Neural progenitor cell (in vitro differentiated cells): ENCODE measurements at regions not wholly inside any gene's neighbourhood (a gene's known extent, or its start where the extent isn't known, plus 50 kb on each side); places are given as distances from the start of the nearest gene placed in this dataset.

Experiments used
- DNase-seq: peaks from one replicate; pipeline ENCODE4 v3.0.0-alpha.2; 2016; ENCODE audit warnings: low spot score
- H2AFZ ChIP-seq: fragments of 200-600 bp; sonication (generic); replicated peaks from 2 replicates; pipeline ENCODE4 v1.6.1; 2016; ENCODE audit warnings: antibody characterized with exemption
- H3F3A ChIP-seq: fragments of 200-600 bp; sonication (generic); 2 replicates; pipeline ENCODE4 v1.6.1; 2016; ENCODE audit warnings: antibody characterized with exemption, low read depth
- H3K27ac ChIP-seq: fragments of 200-600 bp; sonication (generic); 2 replicates; pipeline ENCODE4 v1.5.1; 2016; ENCODE audit warnings: mild to moderate bottlenecking
- H3K27me3 ChIP-seq: fragments of 200-600 bp; sonication (generic); 2 replicates; pipeline ENCODE4 v1.6.1; 2016; ENCODE audit warnings: mild to moderate bottlenecking, moderate library complexity
- H3K36me3 ChIP-seq: fragments of 200-600 bp; sonication (generic); 2 replicates; pipeline ENCODE4 v1.5.1; 2016
- H3K4me1 ChIP-seq: fragments of 200-600 bp; sonication (generic); 2 replicates; pipeline ENCODE4 v1.6.1; 2016; ENCODE audit warnings: mixed run types
- H3K4me2 ChIP-seq: fragments of 200-600 bp; sonication (generic); 2 replicates; pipeline ENCODE4 v1.6.1; 2016
- H3K4me3 ChIP-seq: fragments of 200-600 bp; sonication (generic); 2 replicates; pipeline ENCODE4 v1.5.1; 2016
- H3K79me2 ChIP-seq: fragments of 200-600 bp; sonication (generic); 2 replicates; pipeline ENCODE4 v1.6.1; 2016; ENCODE audit warnings: low read depth
- H3K9ac ChIP-seq: fragments of 200-600 bp; sonication (generic); 2 replicates; pipeline ENCODE4 v1.6.1; 2016
- H3K9me3 ChIP-seq: fragments of 200-600 bp; sonication (generic); 2 replicates; pipeline ENCODE4 v1.5.1; 2016; ENCODE audit warnings: low read depth
- H4K20me1 ChIP-seq: fragments of 200-600 bp; sonication (generic); 2 replicates; pipeline ENCODE4 v1.6.1; 2016; ENCODE audit warnings: low read depth
- H3K27ac Mint-ChIP-seq: 3 replicates; pipeline ENCODE4 v1.8.0; 2021; ENCODE audit warnings: mixed read lengths
- H3K27me3 Mint-ChIP-seq: 2 replicates; pipeline ENCODE4 v1.8.0; 2022; ENCODE audit warnings: low read depth, mild to moderate bottlenecking, inconsistent platforms, moderate library complexity, mixed read lengths; ENCODE audit not compliant: insufficient read depth
- H3K36me3 Mint-ChIP-seq: 3 replicates; pipeline ENCODE4 v1.8.0; 2021; ENCODE audit warnings: mixed read lengths
- H3K4me1 Mint-ChIP-seq: 3 replicates; pipeline ENCODE4 v1.8.0; 2021; ENCODE audit warnings: mixed read lengths
- H3K4me3 Mint-ChIP-seq: 3 replicates; pipeline ENCODE4 v1.8.0; 2021; ENCODE audit warnings: mild to moderate bottlenecking, moderate library complexity, mixed read lengths
- H3K9me3 Mint-ChIP-seq: 3 replicates; pipeline ENCODE4 v1.8.0; 2020; ENCODE audit warnings: mixed read lengths
- EZH2 ChIP-seq: fragments of 200-600 bp; sonication (generic); IDR thresholded peaks from 2 replicates; pipeline ENCODE4 v1.6.1; 2017; ENCODE audit warnings: antibody characterized with exemption, mild to moderate bottlenecking, moderate library complexity
- EZH2phosphoT487 ChIP-seq: fragments of 200-600 bp; sonication (generic); IDR thresholded peaks from 2 replicates; pipeline ENCODE4 v1.6.1; 2017; ENCODE audit warnings: antibody characterized with exemption
- TF ChIP-seq, protein P1 (sequence below): fragments of 200-600 bp; sonication (generic); IDR thresholded peaks from 2 replicates; pipeline ENCODE4 v1.5.1; 2017; ENCODE audit warnings: antibody characterized with exemption, mild to moderate bottlenecking

DNA sequence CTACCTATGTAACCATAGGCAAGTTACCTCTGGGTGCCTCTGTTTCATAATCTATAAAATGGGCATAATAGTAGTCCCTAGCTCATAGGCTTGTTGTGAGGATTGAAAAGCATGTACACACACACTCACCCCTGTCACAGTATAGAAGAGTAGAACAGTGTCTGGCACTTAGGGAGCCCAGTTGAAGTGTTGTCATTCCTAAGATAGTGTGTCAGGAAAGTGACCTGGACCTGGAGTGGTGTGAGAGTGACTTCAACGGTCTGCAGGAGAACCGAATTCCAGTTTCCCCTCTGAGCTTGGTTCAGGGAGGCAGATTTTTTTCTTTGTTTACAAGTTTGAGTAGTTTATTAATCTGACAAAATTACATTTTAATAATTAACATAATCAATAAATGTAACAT is 229.9 kb upstream of the MAP3K7 start:
- peaks cover 10% of the 10 kb centered on the region for H3F3A ChIP-seq
- no peak overlapping the region for H3K9ac ChIP-seq
- Mint-ChIP-seq H3K27me3 (peaks cover 5% of the 10 kb centered on the region), H3K9me3 (peaks cover 9% of the 10 kb centered on the region), H3K4me3 (no peak overlapping the region), H3K27ac (no peak overlapping the region), H3K36me3 (no peaks in the 10 kb centered on the region), H3K4me1 (peaks cover 4% of the 10 kb centered on the region)
- H3K4me2 ChIP-seq = no peak overlapping the region
- H2AFZ ChIP-seq = no peak overlapping the region
- no peaks in the 10 kb centered on the region for H4K20me1 ChIP-seq
- H3K27ac ChIP-seq = no peak overlapping the region
- no peaks in the 10 kb centered on the region for H3K79me2 ChIP-seq
- peaks cover 11% of the 10 kb centered on the region for H3K4me1 ChIP-seq
- H3K9me3 ChIP-seq = no peaks in the 10 kb centered on the region
- no peaks in the 10 kb centered on the region for H3K27me3 ChIP-seq
- no peaks in the 10 kb centered on the region for H3K36me3 ChIP-seq
- H3K4me3 ChIP-seq = no peak overlapping the region
- no peak for TF ChIP-seq EZH2
- no peak for TF ChIP-seq EZH2phosphoT487
- TF ChIP-seq, protein P1, sequence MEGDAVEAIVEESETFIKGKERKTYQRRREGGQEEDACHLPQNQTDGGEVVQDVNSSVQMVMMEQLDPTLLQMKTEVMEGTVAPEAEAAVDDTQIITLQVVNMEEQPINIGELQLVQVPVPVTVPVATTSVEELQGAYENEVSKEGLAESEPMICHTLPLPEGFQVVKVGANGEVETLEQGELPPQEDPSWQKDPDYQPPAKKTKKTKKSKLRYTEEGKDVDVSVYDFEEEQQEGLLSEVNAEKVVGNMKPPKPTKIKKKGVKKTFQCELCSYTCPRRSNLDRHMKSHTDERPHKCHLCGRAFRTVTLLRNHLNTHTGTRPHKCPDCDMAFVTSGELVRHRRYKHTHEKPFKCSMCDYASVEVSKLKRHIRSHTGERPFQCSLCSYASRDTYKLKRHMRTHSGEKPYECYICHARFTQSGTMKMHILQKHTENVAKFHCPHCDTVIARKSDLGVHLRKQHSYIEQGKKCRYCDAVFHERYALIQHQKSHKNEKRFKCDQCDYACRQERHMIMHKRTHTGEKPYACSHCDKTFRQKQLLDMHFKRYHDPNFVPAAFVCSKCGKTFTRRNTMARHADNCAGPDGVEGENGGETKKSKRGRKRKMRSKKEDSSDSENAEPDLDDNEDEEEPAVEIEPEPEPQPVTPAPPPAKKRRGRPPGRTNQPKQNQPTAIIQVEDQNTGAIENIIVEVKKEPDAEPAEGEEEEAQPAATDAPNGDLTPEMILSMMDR = no peak
- no peak for DNase-seq

DNA sequence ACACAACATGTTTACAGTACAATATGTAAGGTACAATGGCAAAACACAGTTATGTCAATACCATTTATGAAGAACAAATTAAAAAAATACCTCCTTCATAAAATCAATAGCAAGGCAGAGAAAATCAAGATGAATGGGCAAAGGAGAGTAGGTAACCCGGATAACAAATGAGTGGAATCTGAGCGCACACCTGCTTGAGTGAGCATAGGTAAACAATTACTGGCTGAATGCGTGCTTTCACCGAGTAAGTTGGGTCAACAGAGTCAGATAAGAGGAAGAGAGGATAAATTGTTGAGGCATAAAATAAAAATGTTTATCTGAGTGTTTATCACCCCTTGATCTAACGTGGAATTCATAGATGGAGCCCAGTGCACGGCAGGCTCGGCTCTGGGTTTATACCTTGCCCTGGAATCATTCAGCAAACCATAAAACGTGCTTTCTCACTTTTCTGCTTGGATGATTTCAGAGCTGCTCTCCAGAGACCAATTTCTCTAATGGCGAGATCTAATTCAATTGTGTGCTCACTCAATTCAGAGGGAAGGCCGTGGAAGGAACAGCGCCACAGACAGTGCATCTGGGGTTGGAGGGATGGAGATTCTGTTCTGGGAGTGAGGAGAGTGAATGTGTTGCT is 224.8 kb upstream of the MAP3K7 start:
- Histone ChIP-seq H3K79me2 (no peaks in the 10 kb centered on the region), H3K27me3 (no peaks in the 10 kb centered on the region), H3K9ac (no peak overlapping the region), H3K4me3 (no peak overlapping the region), H3K27ac (no peak overlapping the region), H3F3A (peaks cover 10% of the 10 kb centered on the region), H3K9me3 (no peaks in the 10 kb centered on the region), H3K4me1 (peaks cover 12% of the 10 kb centered on the region), H4K20me1 (no peaks in the 10 kb centered on the region), H3K36me3 (no peaks in the 10 kb centered on the region), H3K4me2 (no peak overlapping the region), H2AFZ (no peak overlapping the region)
- Mint-ChIP-seq H3K36me3 (no peaks in the 10 kb centered on the region), H3K4me3 (no peak overlapping the region), H3K27ac (no peak overlapping the region), H3K27me3 (no peaks in the 10 kb centered on the region), H3K4me1 (no peaks in the 10 kb centered on the region), H3K9me3 (peaks cover 9% of the 10 kb centered on the region)
- DNase-seq = no peak
- TF ChIP-seq EZH2phosphoT487 (no peak), EZH2 (no peak)
- TF ChIP-seq, protein P1 = no peak

DNA sequence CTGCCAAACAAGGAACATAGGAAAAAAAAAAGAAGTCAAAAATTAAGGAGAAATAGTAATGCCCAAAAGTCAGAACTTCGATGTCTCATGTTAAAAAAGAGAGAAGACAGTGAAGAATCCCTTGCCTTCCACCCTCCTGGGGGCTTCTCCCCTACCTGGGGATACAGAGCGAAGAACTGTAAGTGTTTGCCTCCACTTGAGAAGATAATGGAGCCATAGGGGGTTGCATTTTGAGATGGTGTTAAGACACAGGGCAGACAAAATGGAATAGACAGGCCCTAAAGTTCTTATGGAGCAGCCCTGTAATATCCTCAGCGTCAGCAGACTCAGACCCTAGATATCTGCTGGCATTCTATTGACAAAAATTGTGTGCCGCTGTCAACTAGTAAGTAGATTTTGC is 222.2 kb upstream of the MAP3K7 start:
- Histone ChIP-seq H3K79me2 (no peaks in the 10 kb centered on the region), H3K27me3 (no peaks in the 10 kb centered on the region), H2AFZ (no peak overlapping the region), H4K20me1 (no peaks in the 10 kb centered on the region), H3K9ac (no peak overlapping the region), H3K9me3 (no peaks in the 10 kb centered on the region), H3K36me3 (no peaks in the 10 kb centered on the region), H3F3A (peaks cover 10% of the 10 kb centered on the region), H3K4me3 (no peak overlapping the region), H3K27ac (no peak overlapping the region), H3K4me1 (peaks cover 12% of the 10 kb centered on the region), H3K4me2 (no peak overlapping the region)
- Mint-ChIP-seq H3K4me3 (no peak overlapping the region), H3K27me3 (no peaks in the 10 kb centered on the region), H3K4me1 (no peaks in the 10 kb centered on the region), H3K27ac (no peak overlapping the region), H3K36me3 (no peaks in the 10 kb centered on the region), H3K9me3 (peaks cover 3% of the 10 kb centered on the region)
- no peak for TF ChIP-seq EZH2phosphoT487
- TF ChIP-seq EZH2 = no peak
- TF ChIP-seq, protein P1 = no peak
- peak; percentile 3 for DNase-seq
